ENCODE measurements at regions not wholly inside any gene's neighbourhood (a gene's known extent, or its start where the extent isn't known, plus 50 kb on each side); places are given as distances from the start of the nearest gene placed in this dataset.

DNA sequence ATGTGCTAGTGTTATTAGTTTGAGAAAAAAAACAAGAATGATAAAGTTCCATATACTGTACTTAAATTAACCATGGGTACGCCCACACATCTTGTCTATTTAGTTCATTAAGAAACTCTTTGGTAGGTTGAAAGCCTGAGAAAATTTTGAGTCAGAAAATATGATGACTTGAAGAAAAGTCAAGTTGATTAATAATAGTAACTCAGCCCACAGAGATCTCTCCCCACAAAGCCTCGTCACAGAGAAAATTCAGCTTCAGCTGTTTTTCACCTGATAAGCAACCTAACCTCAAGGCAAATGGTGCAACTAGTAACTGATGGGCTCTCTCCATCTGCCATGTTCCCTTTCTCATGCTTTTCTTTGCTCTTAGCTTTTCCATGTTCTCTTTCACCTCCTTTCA, 1021.6 kb downstream of the GATA3 start:
- no peaks in the 10 kb centered on the region for H3K9me3 ChIP-seq (ENCODE audit: control insufficient read depth in 5 of 5, low read length in 5 of 5)
- H3K4me3 ChIP-seq (ENCODE audit: low read depth in 1 of 5, low read length in 5 of 5), result no peak overlapping the region
- no peaks in the 10 kb centered on the region for H3K4me1 ChIP-seq (ENCODE audit: control insufficient read depth in 5 of 5, insufficient read depth in 5 of 5, low read length in 5 of 5)
- no peaks in the 10 kb centered on the region for H3K36me3 ChIP-seq (ENCODE audit: control insufficient read depth in 5 of 5, insufficient read depth in 5 of 5, low read length in 5 of 5)
- H3K9ac ChIP-seq (ENCODE audit: low read length in 5 of 5), result no peak overlapping the region
- H3K27me3 ChIP-seq (ENCODE audit: control insufficient read depth in 5 of 5, insufficient read depth in 4 of 5, low read length in 5 of 5), result peaks cover 0 to 2% (median 0%) of the 10 kb centered on the region in 5 donors
- no peak overlapping the region for H3K27ac ChIP-seq (ENCODE audit: low read depth, low read length)

GRCh38 chr10:9081253-9081652, 1026.8 kb downstream of the GATA3 start:
- Histone ChIP-seq H3K27me3 (ENCODE audit: control insufficient read depth in 5 of 5, insufficient read depth in 4 of 5, low read length in 5 of 5) (peaks cover 0 to 1% (median 0%) of the 10 kb centered on the region in 5 donors), H3K4me1 (ENCODE audit: control insufficient read depth in 5 of 5, insufficient read depth in 5 of 5, low read length in 5 of 5) (no peaks in the 10 kb centered on the region), H3K9me3 (ENCODE audit: control insufficient read depth in 5 of 5, low read length in 5 of 5) (peaks cover 0 to 5% (median 0%) of the 10 kb centered on the region in 5 donors), H3K36me3 (ENCODE audit: control insufficient read depth in 5 of 5, insufficient read depth in 5 of 5, low read length in 5 of 5) (no peaks in the 10 kb centered on the region), H3K9ac (ENCODE audit: low read length in 5 of 5) (no peak overlapping the region), H3K27ac (ENCODE audit: low read depth, low read length) (no peak overlapping the region), H3K4me3 (ENCODE audit: low read depth in 1 of 5, low read length in 5 of 5) (no peak overlapping the region)

DNA sequence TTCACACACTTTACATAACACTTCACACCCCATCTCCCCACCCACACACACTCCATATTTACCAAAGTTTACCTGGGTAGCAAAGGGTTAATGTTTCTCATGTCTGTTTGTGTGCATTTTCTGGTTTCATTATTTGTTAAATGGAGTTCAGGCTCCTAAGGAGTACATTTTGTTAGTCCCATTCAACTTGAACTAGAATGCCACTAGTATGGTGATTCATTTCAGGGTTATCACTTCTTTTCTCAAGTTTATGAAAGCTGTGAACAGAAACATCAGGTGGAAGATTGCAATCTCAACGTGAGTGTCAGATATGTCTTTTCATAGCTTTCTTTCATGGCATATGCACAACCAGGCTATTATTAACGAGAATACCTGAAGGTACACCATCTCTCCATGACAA, 1027.5 kb downstream of the GATA3 start:
- no peaks in the 10 kb centered on the region for H3K4me1 ChIP-seq (ENCODE audit: control insufficient read depth in 5 of 5, insufficient read depth in 5 of 5, low read length in 5 of 5)
- H3K27ac ChIP-seq (ENCODE audit: low read depth, low read length), result no peak overlapping the region
- no peak overlapping the region for H3K4me3 ChIP-seq (ENCODE audit: low read depth in 1 of 5, low read length in 5 of 5)

GRCh38 chr10:9091530-9092093, 1037.1 kb downstream of the GATA3 start:
- no peaks in the 10 kb centered on the region for H3K27me3 ChIP-seq (ENCODE audit: control insufficient read depth in 5 of 5, insufficient read depth in 4 of 5, low read length in 5 of 5)
- H3K9ac ChIP-seq (ENCODE audit: low read length in 5 of 5), result no peak overlapping the region
- no peak overlapping the region for H3K4me3 ChIP-seq (ENCODE audit: low read depth in 1 of 5, low read length in 5 of 5)
- no peaks in the 10 kb centered on the region for H3K36me3 ChIP-seq (ENCODE audit: control insufficient read depth in 5 of 5, insufficient read depth in 5 of 5, low read length in 5 of 5)
- no peak overlapping the region for H3K27ac ChIP-seq (ENCODE audit: low read depth, low read length)
- no peaks in the 10 kb centered on the region for H3K9me3 ChIP-seq (ENCODE audit: control insufficient read depth in 5 of 5, low read length in 5 of 5)
- no peaks in the 10 kb centered on the region for H3K4me1 ChIP-seq (ENCODE audit: control insufficient read depth in 5 of 5, insufficient read depth in 5 of 5, low read length in 5 of 5)

More for the DNA sequence above, 1027.5 kb downstream of the GATA3 start:
- no peak overlapping the region for H3K9ac ChIP-seq (ENCODE audit: low read length in 5 of 5)
- no peaks in the 10 kb centered on the region for H3K27me3 ChIP-seq (ENCODE audit: control insufficient read depth in 5 of 5, insufficient read depth in 4 of 5, low read length in 5 of 5)
- peaks cover 0 to 5% (median 0%) of the 10 kb centered on the region in 5 donors for H3K9me3 ChIP-seq (ENCODE audit: control insufficient read depth in 5 of 5, low read length in 5 of 5)
- no peaks in the 10 kb centered on the region for H3K36me3 ChIP-seq (ENCODE audit: control insufficient read depth in 5 of 5, insufficient read depth in 5 of 5, low read length in 5 of 5)

- H3K4me3 ChIP-seq (ENCODE audit: low read depth in 1 of 5, low read length in 5 of 5), result no peak overlapping the region
- H3K9me3 ChIP-seq (ENCODE audit: control insufficient read depth in 5 of 5, low read length in 5 of 5), result no peaks in the 10 kb centered on the region
- no peaks in the 10 kb centered on the region for H3K36me3 ChIP-seq (ENCODE audit: control insufficient read depth in 5 of 5, insufficient read depth in 5 of 5, low read length in 5 of 5)
- no peaks in the 10 kb centered on the region for H3K27me3 ChIP-seq (ENCODE audit: control insufficient read depth in 5 of 5, insufficient read depth in 4 of 5, low read length in 5 of 5)
- H3K4me1 ChIP-seq (ENCODE audit: control insufficient read depth in 5 of 5, insufficient read depth in 5 of 5, low read length in 5 of 5), result no peaks in the 10 kb centered on the region
- no peak overlapping the region for H3K9ac ChIP-seq (ENCODE audit: low read length in 5 of 5)
- no peak overlapping the region for H3K27ac ChIP-seq (ENCODE audit: low read depth, low read length)
These were observed 1041.8 kb downstream of the GATA3 start for GRCh38 chr10:9096288-9096687.

- H3K9me3 ChIP-seq (ENCODE audit: control insufficient read depth in 5 of 5, low read length in 5 of 5), result no peaks in the 10 kb centered on the region
- no peak overlapping the region for H3K9ac ChIP-seq (ENCODE audit: low read length in 5 of 5)
- no peaks in the 10 kb centered on the region for H3K27me3 ChIP-seq (ENCODE audit: control insufficient read depth in 5 of 5, insufficient read depth in 4 of 5, low read length in 5 of 5)
- no peaks in the 10 kb centered on the region for H3K4me1 ChIP-seq (ENCODE audit: control insufficient read depth in 5 of 5, insufficient read depth in 5 of 5, low read length in 5 of 5)
- no peak overlapping the region for H3K27ac ChIP-seq (ENCODE audit: low read depth, low read length)
- H3K4me3 ChIP-seq (ENCODE audit: low read depth in 1 of 5, low read length in 5 of 5), result no peak overlapping the region
- no peaks in the 10 kb centered on the region for H3K36me3 ChIP-seq (ENCODE audit: control insufficient read depth in 5 of 5, insufficient read depth in 5 of 5, low read length in 5 of 5)
These were observed 1042.9 kb downstream of the GATA3 start for GRCh38 chr10:9097206-9097990.

DNA sequence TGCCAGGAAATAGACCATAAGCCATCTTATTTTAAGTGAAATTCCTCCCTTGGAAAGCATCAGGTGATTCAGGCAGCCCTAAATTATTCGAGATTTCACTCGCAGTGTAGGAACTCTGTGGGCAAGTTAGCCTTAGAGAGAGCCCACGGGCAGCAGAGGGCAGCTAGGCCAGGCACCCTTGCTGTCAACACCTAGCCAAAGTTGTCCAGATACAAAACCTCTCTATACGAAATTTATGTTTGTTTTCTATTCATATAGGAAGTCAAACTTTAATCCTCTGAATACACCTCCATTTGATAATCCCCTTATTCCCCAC, 1043.5 kb downstream of the GATA3 start:
- H3K4me1 ChIP-seq (ENCODE audit: control insufficient read depth in 5 of 5, insufficient read depth in 5 of 5, low read length in 5 of 5), result no peaks in the 10 kb centered on the region
- no peaks in the 10 kb centered on the region for H3K27me3 ChIP-seq (ENCODE audit: control insufficient read depth in 5 of 5, insufficient read depth in 4 of 5, low read length in 5 of 5)
- H3K9me3 ChIP-seq (ENCODE audit: control insufficient read depth in 5 of 5, low read length in 5 of 5), result no peaks in the 10 kb centered on the region
- no peak overlapping the region for H3K27ac ChIP-seq (ENCODE audit: low read depth, low read length)
- no peak overlapping the region for H3K9ac ChIP-seq (ENCODE audit: low read length in 5 of 5)
- H3K4me3 ChIP-seq (ENCODE audit: low read depth in 1 of 5, low read length in 5 of 5), result no peak overlapping the region
- H3K36me3 ChIP-seq (ENCODE audit: control insufficient read depth in 5 of 5, insufficient read depth in 5 of 5, low read length in 5 of 5), result no peaks in the 10 kb centered on the region

DNA sequence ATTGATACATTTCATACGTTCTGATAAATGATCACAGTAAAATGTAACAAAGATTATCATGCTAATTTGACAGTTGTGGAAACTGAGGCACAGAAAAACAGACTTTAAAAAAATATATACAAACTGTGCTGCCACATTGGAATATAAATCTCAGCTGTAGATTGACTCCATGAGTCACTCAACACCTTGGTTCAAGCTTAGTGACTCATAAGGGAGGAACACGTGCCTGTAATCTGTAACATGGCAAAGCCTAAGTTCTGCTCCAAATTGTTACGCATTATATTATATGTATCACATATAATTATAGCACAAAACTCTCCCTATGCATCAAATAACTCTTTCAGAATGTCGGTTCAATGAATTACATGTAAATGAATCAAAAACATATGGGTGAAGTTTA, 1047.5 kb downstream of the GATA3 start:
- H3K36me3 ChIP-seq (ENCODE audit: control insufficient read depth in 5 of 5, insufficient read depth in 5 of 5, low read length in 5 of 5), result no peaks in the 10 kb centered on the region
- H3K4me1 ChIP-seq (ENCODE audit: control insufficient read depth in 5 of 5, insufficient read depth in 5 of 5, low read length in 5 of 5), result peaks cover 0 to 6% (median 0%) of the 10 kb centered on the region in 5 donors
- H3K4me3 ChIP-seq (ENCODE audit: low read depth in 1 of 5, low read length in 5 of 5), result no peak overlapping the region
- no peak overlapping the region for H3K27ac ChIP-seq (ENCODE audit: low read depth, low read length)
- H3K27me3 ChIP-seq (ENCODE audit: control insufficient read depth in 5 of 5, insufficient read depth in 4 of 5, low read length in 5 of 5), result no peaks in the 10 kb centered on the region
- no peak overlapping the region for H3K9ac ChIP-seq (ENCODE audit: low read length in 5 of 5)
- H3K9me3 ChIP-seq (ENCODE audit: control insufficient read depth in 5 of 5, low read length in 5 of 5), result no peaks in the 10 kb centered on the region

DNA sequence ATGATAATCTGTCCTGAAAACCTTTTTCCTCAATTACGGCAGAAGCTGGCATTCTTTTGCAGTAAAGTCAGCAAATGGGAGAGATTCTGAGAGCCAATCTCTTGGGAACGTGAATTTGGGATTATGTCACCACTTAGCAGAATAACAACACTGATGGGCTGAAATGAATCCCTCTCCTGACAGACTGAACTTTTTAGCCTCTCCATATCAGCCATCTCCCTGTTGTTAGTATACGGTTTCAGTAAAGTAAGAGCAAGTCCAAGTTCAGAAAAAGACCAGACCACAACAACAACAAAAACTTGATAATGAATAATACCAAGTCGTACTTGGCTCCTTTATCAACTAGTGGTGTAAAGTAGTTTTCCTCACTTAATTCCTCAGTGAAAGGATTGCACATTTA, 1048.8 kb downstream of the GATA3 start:
- H3K36me3 ChIP-seq (ENCODE audit: control insufficient read depth in 5 of 5, insufficient read depth in 5 of 5, low read length in 5 of 5), result no peaks in the 10 kb centered on the region
- H3K4me1 ChIP-seq (ENCODE audit: control insufficient read depth in 5 of 5, insufficient read depth in 5 of 5, low read length in 5 of 5), result peaks cover 0 to 6% (median 0%) of the 10 kb centered on the region in 5 donors
- no peak overlapping the region for H3K27ac ChIP-seq (ENCODE audit: low read depth, low read length)
- no peak overlapping the region for H3K9ac ChIP-seq (ENCODE audit: low read length in 5 of 5)
- H3K27me3 ChIP-seq (ENCODE audit: control insufficient read depth in 5 of 5, insufficient read depth in 4 of 5, low read length in 5 of 5), result no peaks in the 10 kb centered on the region
- no peaks in the 10 kb centered on the region for H3K9me3 ChIP-seq (ENCODE audit: control insufficient read depth in 5 of 5, low read length in 5 of 5)
- H3K4me3 ChIP-seq (ENCODE audit: low read depth in 1 of 5, low read length in 5 of 5), result no peak overlapping the region

DNA sequence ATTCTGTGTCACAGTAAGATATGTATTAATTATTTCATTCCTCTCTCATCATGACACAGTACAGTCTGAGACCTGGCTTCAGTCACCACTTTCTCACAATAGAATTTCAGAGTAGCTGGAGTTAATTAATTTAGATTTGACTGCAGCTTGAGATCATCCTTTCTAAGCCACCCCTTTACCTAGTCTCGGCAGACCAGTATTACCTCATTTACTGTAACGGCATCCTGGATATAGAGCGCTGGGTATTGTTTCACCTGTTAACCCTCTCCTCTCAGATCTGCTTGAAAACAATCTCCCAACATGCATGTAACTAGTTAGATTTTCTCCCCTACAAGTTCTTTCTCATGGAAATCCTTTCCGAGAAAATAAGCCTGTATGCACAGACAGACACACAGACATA, 1057.5 kb downstream of the GATA3 start:
- Histone ChIP-seq H3K9me3 (ENCODE audit: control insufficient read depth in 5 of 5, low read length in 5 of 5) (no peaks in the 10 kb centered on the region), H3K36me3 (ENCODE audit: control insufficient read depth in 5 of 5, insufficient read depth in 5 of 5, low read length in 5 of 5) (no peaks in the 10 kb centered on the region), H3K27me3 (ENCODE audit: control insufficient read depth in 5 of 5, insufficient read depth in 4 of 5, low read length in 5 of 5) (no peaks in the 10 kb centered on the region), H3K4me3 (ENCODE audit: low read depth in 1 of 5, low read length in 5 of 5) (no peak overlapping the region), H3K9ac (ENCODE audit: low read length in 5 of 5) (no peak overlapping the region), H3K27ac (ENCODE audit: low read depth, low read length) (no peak overlapping the region), H3K4me1 (ENCODE audit: control insufficient read depth in 5 of 5, insufficient read depth in 5 of 5, low read length in 5 of 5) (no peaks in the 10 kb centered on the region)
